ENCODE measurements at regions not wholly inside any gene's neighbourhood (a gene's known extent, or its start where the extent isn't known, plus 50 kb on each side); places are given as distances from the start of the nearest gene placed in this dataset.

DNA sequence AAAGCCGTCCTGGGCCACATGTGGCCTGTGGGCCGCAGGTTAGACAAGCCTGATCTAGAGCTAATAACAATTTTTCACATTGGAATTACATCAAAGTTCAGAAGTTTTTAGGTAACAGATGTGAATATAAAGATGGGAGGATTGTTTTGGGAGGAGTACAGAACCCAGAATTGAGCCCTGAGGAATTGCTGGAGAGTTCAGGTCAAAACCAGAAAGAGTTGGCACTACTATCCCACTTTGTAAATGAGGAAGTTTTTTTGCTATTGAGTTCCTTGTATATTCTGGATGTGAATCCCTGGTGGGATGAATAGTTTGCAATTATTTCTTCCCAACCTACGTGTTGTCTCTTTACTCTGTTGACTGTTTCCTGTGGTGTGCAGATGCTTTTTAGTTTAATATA lies 109.5 kb upstream of the LIPC start:
- no peak for TF ChIP-seq CTCF (IDR thresholded peaks at IDR 0.05)
- TF ChIP-seq POLR2A (IDR thresholded peaks at IDR 0.05): no peak
